Peyer's patch (tissue), 4 donors: ENCODE measurements at regions not wholly inside any gene's neighbourhood (a gene's known extent, or its start where the extent isn't known, plus 50 kb on each side); places are given as distances from the start of the nearest gene placed in this dataset.
"Not testable (repeated sequence)": the region's sequence is repeated elsewhere in the genome, so short reads cannot be mapped to it uniquely, and the experiment has no call there.

Source experiments
- DNase-seq, 3 donors: peaks; one replicate each; pipeline ENCODE4 v3.0.0-alpha.2; 2017 to 2019
- H3K27ac ChIP-seq, 4 donors: fragments of 200-600 bp; sonication (generic); one replicate each; pipeline ENCODE4 v1.5.1; 2016 to 2019
- H3K27me3 ChIP-seq, 2 donors: fragments of 200-600 bp; sonication (generic); one replicate each; pipeline ENCODE4 v1.5.1; 2019
- H3K36me3 ChIP-seq, 3 donors: fragments of 200-600 bp; sonication (generic); one replicate each; pipeline ENCODE4 v1.5.1; 2016 to 2019
- H3K4me1 ChIP-seq, 4 donors: fragments of 200-600 bp; sonication (generic); one replicate each; pipeline ENCODE4 v1.5.1; 2016 to 2019
- H3K4me3 ChIP-seq, 4 donors: fragments of 200-600 bp; sonication (generic); 1 replicate in 3 of 4; 2 replicates in 1 of 4; pipeline ENCODE4 v1.5.1; 2016 to 2019; ENCODE audit warnings: mild to moderate bottlenecking in 1 of 4
- H3K9me3 ChIP-seq, 4 donors: fragments of 200-600 bp; sonication (generic); one replicate each; pipeline ENCODE4 v1.5.1; 2016 to 2019; ENCODE audit warnings: mild to moderate bottlenecking in 1 of 4
- CTCF ChIP-seq, 6 experiments: fragments of 450-650 bp in 4 of 6; fragments of 200-600 bp in 2 of 6; sonication (generic) in 1 of 6; IDR thresholded peaks; one replicate each; pipeline ENCODE4 v1.5.1; 2017 to 2019; ENCODE audit warnings: antibody characterized with exemption in 6 of 6, mild to moderate bottlenecking in 3 of 6, moderate library complexity in 1 of 6
- POLR2A ChIP-seq, 2 donors: fragments of 450-650 bp; IDR thresholded peaks; one replicate each; pipeline ENCODE4 v1.5.1; 2017; ENCODE audit warnings: antibody characterized with exemption in 2 of 2, mild to moderate bottlenecking in 2 of 2, moderate library complexity in 2 of 2

- no peaks in the 10 kb centered on the region for H3K9me3 ChIP-seq
- H3K27me3 ChIP-seq = no peaks in the 10 kb centered on the region
- no peak for TF ChIP-seq POLR2A (IDR thresholded peaks at IDR 0.05)
- no peak for TF ChIP-seq CTCF (IDR thresholded peaks at IDR 0.05)
- no peaks in the 10 kb centered on the region for H3K4me1 ChIP-seq
- H3K4me3 ChIP-seq = no peak overlapping the region
- no peak for DNase-seq
- no peaks in the 10 kb centered on the region for H3K36me3 ChIP-seq
- H3K27ac ChIP-seq = no peak overlapping the region
These were observed 265.3 kb downstream of the HNRNPD start for GRCh38 chr4:82108506-82108905.

GRCh38 chr4:82104578-82104977, 269.2 kb downstream of the HNRNPD start:
- Histone ChIP-seq H3K4me3 (no peak overlapping the region), H3K9me3 (no peaks in the 10 kb centered on the region), H3K4me1 (no peaks in the 10 kb centered on the region), H3K27me3 (no peaks in the 10 kb centered on the region), H3K27ac (no peak overlapping the region), H3K36me3 (no peaks in the 10 kb centered on the region)
- DNase-seq = no peak
- no peak for TF ChIP-seq CTCF (IDR thresholded peaks at IDR 0.05)
- TF ChIP-seq POLR2A (IDR thresholded peaks at IDR 0.05) = no peak

- no peak for TF ChIP-seq POLR2A (IDR thresholded peaks at IDR 0.05)
- Histone ChIP-seq H3K9me3 (no peaks in the 10 kb centered on the region), H3K36me3 (no peaks in the 10 kb centered on the region), H3K27me3 (no peaks in the 10 kb centered on the region), H3K27ac (no peak overlapping the region), H3K4me3 (no peak overlapping the region), H3K4me1 (no peaks in the 10 kb centered on the region)
- DNase-seq = no peak
These were observed 273.7 kb downstream of the HNRNPD start for GRCh38 chr4:82099928-82100579.

GRCh38 chr4:82097504-82097903, 276.3 kb downstream of the HNRNPD start:
- no peaks in the 10 kb centered on the region for H3K27me3 ChIP-seq
- H3K4me1 ChIP-seq = no peaks in the 10 kb centered on the region
- no peak for TF ChIP-seq POLR2A (IDR thresholded peaks at IDR 0.05)
- DNase-seq = no peak
- H3K36me3 ChIP-seq = no peaks in the 10 kb centered on the region
- no peak overlapping the region for H3K4me3 ChIP-seq
- H3K9me3 ChIP-seq = no peaks in the 10 kb centered on the region
- H3K27ac ChIP-seq = no peak overlapping the region

- H3K27me3 ChIP-seq = no peaks in the 10 kb centered on the region
- TF ChIP-seq CTCF (IDR thresholded peaks at IDR 0.05) (no peak), POLR2A (IDR thresholded peaks at IDR 0.05) (no peak)
- DNase-seq = no peak
- no peaks in the 10 kb centered on the region for H3K36me3 ChIP-seq
- H3K4me1 ChIP-seq = no peaks in the 10 kb centered on the region
- H3K27ac ChIP-seq = no peak overlapping the region
- H3K9me3 ChIP-seq = no peaks in the 10 kb centered on the region
- H3K4me3 ChIP-seq = no peak overlapping the region
These were observed 283.1 kb downstream of the HNRNPD start for GRCh38 chr4:82090717-82091116.

GRCh38 chr4:82084747-82085146, 289.0 kb downstream of the HNRNPD start:
- Histone ChIP-seq H3K36me3 (no peaks in the 10 kb centered on the region), H3K27me3 (no peaks in the 10 kb centered on the region), H3K4me3 (no peak overlapping the region), H3K4me1 (no peaks in the 10 kb centered on the region), H3K9me3 (no peaks in the 10 kb centered on the region), H3K27ac (no peak overlapping the region)
- TF ChIP-seq CTCF (IDR thresholded peaks at IDR 0.05) (no peak), POLR2A (IDR thresholded peaks at IDR 0.05) (no peak)
- DNase-seq = no peak

- H3K36me3 ChIP-seq, H3K27ac ChIP-seq, H3K4me1 ChIP-seq, H3K9me3 ChIP-seq, DNase-seq, H3K4me3 ChIP-seq, H3K27me3 ChIP-seq: not testable (repeated sequence)
These were observed 296.3 kb downstream of the HNRNPD start for GRCh38 chr4:82077471-82077995.
